ENCODE measurements at regions not wholly inside any gene's neighbourhood (a gene's known extent, or its start where the extent isn't known, plus 50 kb on each side); places are given as distances from the start of the nearest gene placed in this dataset.

- no peak for TF ChIP-seq CTCF (IDR thresholded peaks at IDR 0.05; ENCODE audit: low read depth, low read length)
- TF ChIP-seq EZH2phosphoT487 (IDR thresholded peaks at IDR 0.05; ENCODE audit: low read depth), result no peak
Observed at GRCh38 chr5:14057289-14057688, 85.9 kb upstream of the TRIO start.
